ENCODE measurements at regions not wholly inside any gene's neighbourhood (a gene's known extent, or its start where the extent isn't known, plus 50 kb on each side); places are given as distances from the start of the nearest gene placed in this dataset.

GRCh38 chr1:30623431-30623830, 100.0 kb downstream of the MATN1 start:
- TF ChIP-seq POLR2A (IDR thresholded peaks at IDR 0.05) (no peak), CTCF (IDR thresholded peaks at IDR 0.05) (no peak), EP300 (IDR thresholded peaks at IDR 0.05) (no peak)
